ENCODE measurements at regions not wholly inside any gene's neighbourhood (a gene's known extent, or its start where the extent isn't known, plus 50 kb on each side); places are given as distances from the start of the nearest gene placed in this dataset.
"Not testable (repeated sequence)": the region's sequence is repeated elsewhere in the genome, so short reads cannot be mapped to it uniquely, and the experiment has no call there.

DNA sequence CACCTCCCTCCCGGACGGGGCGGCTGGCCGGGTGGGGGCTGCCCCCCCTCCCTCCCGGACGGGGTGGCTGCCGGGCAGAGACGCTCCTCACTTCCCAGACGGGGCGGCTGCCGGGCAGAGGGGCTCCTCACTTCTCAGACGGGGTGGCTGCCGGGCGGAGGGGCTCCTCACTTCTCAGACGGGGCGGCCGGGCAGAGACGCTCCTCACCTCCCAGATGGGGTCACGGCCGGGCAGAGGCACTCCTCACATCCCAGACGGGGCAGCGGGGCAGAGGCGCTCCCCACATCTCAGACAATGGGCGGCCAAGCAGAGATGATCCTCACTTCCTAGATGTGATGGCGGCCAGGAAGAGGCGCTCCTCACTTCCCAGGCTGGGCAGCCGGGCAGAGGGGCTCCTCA is 1430.4 kb upstream of the FLRT2 start:
- TF ChIP-seq, protein P1, sequence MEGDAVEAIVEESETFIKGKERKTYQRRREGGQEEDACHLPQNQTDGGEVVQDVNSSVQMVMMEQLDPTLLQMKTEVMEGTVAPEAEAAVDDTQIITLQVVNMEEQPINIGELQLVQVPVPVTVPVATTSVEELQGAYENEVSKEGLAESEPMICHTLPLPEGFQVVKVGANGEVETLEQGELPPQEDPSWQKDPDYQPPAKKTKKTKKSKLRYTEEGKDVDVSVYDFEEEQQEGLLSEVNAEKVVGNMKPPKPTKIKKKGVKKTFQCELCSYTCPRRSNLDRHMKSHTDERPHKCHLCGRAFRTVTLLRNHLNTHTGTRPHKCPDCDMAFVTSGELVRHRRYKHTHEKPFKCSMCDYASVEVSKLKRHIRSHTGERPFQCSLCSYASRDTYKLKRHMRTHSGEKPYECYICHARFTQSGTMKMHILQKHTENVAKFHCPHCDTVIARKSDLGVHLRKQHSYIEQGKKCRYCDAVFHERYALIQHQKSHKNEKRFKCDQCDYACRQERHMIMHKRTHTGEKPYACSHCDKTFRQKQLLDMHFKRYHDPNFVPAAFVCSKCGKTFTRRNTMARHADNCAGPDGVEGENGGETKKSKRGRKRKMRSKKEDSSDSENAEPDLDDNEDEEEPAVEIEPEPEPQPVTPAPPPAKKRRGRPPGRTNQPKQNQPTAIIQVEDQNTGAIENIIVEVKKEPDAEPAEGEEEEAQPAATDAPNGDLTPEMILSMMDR (IDR thresholded peaks at IDR 0.05; ENCODE audit: extremely low read depth in 1 of 2, insufficient read depth in 1 of 2, low read depth in 1 of 2, low read length in 2 of 2): not testable (repeated sequence)
- not testable (repeated sequence) for TF ChIP-seq EZH2 (IDR thresholded peaks at IDR 0.05; ENCODE audit: borderline replicate concordance, low read depth, low read length, severe bottlenecking); POLR2A (IDR thresholded peaks at IDR 0.05; ENCODE audit: low read depth, low read length); POLR2AphosphoS5 (IDR thresholded peaks at IDR 0.05; ENCODE audit: insufficient read depth, low read depth, low read length); MYC (IDR thresholded peaks at IDR 0.05; ENCODE audit: low read depth, low read length); FOS (IDR thresholded peaks at IDR 0.05; ENCODE audit: borderline replicate concordance, insufficient read depth, low read length)
- TF ChIP-seq, protein P2, sequence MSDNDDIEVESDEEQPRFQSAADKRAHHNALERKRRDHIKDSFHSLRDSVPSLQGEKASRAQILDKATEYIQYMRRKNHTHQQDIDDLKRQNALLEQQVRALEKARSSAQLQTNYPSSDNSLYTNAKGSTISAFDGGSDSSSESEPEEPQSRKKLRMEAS (IDR thresholded peaks at IDR 0.05; ENCODE audit: insufficient read depth, insufficient read length): not testable (repeated sequence)
